ENCODE measurements at regions not wholly inside any gene's neighbourhood (a gene's known extent, or its start where the extent isn't known, plus 50 kb on each side); places are given as distances from the start of the nearest gene placed in this dataset.

DNA sequence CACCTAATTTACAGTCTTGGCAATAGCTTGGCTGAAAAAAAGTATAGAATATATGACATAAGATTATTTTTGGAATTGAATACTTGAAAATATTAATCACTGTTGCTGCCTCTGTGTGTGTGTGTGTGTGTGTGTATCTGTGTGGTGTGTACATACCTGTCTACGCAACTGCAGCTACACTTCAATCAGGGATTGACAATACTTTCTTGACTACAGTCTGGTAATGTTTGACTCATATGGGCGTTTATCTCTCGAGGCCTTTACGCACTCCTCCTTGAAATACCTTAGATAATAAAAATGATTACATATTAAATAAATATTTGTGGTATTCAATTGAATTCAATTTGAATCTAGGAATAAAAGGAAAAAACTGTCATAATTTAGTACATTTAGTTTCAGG, 565.2 kb downstream of the PCDH18 start:
- TF ChIP-seq, protein P1, sequence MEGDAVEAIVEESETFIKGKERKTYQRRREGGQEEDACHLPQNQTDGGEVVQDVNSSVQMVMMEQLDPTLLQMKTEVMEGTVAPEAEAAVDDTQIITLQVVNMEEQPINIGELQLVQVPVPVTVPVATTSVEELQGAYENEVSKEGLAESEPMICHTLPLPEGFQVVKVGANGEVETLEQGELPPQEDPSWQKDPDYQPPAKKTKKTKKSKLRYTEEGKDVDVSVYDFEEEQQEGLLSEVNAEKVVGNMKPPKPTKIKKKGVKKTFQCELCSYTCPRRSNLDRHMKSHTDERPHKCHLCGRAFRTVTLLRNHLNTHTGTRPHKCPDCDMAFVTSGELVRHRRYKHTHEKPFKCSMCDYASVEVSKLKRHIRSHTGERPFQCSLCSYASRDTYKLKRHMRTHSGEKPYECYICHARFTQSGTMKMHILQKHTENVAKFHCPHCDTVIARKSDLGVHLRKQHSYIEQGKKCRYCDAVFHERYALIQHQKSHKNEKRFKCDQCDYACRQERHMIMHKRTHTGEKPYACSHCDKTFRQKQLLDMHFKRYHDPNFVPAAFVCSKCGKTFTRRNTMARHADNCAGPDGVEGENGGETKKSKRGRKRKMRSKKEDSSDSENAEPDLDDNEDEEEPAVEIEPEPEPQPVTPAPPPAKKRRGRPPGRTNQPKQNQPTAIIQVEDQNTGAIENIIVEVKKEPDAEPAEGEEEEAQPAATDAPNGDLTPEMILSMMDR (IDR thresholded peaks at IDR 0.05): no peak
- no peak for TF ChIP-seq POLR2A (IDR thresholded peaks at IDR 0.05)
